ENCODE measurements at regions not wholly inside any gene's neighbourhood (a gene's known extent, or its start where the extent isn't known, plus 50 kb on each side); places are given as distances from the start of the nearest gene placed in this dataset.
"Not testable (repeated sequence)": the region's sequence is repeated elsewhere in the genome, so short reads cannot be mapped to it uniquely, and the experiment has no call there.

DNA sequence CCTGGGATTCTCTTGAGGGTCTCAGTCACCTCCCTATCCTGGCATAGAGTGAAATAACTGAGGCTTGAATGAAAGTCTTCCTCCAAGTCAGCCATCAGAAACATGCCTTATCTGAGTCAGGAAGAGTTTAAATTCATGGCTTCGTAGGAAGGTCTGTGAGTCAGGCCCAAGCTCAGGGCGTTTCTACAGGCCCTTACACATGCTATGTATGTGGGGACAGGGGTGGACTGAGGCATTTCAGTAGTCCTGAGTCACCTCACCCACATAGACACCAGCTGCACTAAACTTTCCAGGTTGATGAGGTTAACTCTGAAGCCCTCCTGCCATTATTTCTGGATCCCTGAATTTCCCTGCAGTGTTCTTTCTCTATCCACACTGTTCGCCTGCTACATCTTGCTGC, 134.6 kb upstream of the RCN1 start:
- DNase-seq, result no peak

DNA sequence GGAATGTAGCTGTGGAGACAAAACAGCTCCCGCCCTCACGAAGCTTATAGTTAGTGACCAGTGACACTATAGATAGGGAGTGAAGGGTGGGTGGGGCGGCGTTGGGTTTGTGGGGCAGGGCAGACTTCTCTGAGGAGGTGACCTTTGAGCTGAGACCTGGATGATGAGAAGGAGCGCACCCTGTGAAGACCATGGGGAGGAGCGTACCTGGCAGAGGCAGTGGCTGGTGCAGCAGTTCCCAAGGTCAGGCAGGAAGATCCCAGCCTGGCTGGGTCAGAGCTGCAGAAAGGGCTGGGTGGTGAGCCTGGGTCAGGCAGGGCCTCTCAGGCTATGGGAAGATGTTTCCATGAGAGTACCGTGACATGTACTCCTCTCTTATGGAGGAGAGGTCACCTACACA, 135.0 kb upstream of the RCN1 start:
- DNase-seq, result no peak

DNA sequence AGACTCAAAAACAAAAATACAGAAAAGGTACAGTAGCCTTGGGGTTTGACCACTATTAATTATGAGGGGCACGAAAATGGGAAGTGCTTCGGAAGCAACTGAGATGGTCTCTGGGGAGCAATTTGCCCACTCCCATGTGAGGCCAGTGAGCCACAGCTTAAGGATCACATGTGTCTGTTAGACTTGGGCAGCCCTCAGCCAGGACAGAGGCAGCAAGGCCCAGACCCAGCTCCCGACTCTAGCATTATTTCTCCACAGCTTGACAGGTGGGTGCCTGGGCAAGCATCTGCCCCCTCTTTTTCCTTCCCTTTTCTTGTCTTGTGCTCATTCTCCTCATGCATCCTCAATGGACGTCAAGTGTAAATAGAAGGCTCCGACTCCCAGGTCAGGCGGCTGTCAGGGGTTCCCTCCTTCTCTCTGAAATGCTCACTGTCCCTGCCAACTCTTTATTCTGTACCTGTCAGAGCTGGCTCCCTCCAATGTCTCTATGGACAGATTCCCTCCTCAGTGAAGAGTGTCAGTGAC, 137.0 kb upstream of the RCN1 start:
- no peak for DNase-seq

DNA sequence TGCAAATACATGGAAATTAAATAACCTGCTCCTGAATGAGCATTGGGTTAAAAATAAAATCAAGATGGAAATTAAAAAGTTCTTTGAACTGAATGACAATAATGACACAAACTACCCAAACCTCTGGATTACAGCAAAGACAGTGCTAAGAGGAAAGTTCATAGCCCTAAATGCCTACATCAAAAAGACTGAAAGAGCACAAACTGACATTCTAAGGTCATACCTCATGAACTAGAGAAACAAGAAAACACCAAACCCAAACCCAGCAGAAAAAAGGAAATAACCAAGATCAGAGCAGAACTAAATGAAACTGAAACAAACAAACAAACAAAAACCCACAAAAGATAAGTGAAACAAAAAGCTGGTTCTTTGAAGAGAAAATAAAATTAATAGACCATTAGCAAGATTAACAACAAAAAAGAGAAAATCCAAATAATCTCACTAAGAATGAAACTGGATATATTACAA, 138.6 kb upstream of the PAX6 start:
- DNase-seq, result not testable (repeated sequence)

DNA sequence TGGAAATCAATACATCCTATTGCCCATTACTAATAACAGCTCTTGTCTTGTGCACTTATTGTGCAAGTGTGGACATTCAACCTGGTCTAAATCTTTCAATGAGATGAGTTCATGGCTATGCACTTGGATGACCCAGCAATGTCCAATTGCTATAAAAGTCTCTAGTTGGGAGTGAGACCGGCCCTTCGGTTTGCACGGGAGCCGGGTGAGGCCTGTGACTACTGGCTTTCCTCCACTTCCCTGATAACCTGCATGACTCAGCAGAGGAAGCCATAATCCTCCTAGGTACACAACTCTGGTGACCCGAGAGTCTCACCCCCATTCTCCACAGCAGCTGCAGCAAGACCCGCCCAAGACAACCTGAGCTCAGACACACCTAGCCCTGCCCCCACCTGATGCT, 135.9 kb upstream of the PAX6 start:
- no peak for DNase-seq

DNA sequence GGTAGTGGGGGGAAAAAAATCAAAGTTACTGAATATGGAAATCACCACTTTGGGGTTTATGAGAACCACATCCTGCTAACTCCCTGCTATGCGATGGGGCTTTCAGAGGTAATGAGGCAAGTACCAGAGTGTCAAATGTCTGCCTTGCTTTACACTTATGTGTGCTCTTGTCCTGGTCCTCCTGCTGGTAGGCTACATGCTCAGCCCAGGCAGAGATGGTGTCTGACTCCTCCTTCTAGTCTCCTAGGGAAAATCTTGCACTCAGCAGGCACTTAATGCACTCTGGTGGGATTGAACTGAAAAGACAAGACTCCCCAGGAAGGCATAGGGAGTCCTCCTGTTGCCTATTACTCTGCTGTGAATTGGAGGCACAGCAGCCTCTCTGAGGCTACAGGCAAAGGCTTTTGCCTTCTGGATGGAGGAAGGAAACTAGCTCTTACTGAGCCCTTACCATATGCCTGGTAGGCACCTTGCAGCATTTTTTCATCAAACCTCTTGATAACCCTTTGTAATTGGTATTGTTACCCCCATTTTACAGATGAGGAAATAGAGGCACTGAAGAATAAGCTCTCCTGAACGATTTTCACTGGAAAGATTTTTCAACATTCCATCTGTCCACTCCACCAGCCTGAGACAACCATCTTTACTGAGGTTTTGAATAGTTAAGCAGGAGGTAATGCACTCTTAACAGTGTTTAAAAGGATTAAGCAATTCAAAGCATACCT, 132.1 kb upstream of the PAX6 start:
- no peak for DNase-seq

DNA sequence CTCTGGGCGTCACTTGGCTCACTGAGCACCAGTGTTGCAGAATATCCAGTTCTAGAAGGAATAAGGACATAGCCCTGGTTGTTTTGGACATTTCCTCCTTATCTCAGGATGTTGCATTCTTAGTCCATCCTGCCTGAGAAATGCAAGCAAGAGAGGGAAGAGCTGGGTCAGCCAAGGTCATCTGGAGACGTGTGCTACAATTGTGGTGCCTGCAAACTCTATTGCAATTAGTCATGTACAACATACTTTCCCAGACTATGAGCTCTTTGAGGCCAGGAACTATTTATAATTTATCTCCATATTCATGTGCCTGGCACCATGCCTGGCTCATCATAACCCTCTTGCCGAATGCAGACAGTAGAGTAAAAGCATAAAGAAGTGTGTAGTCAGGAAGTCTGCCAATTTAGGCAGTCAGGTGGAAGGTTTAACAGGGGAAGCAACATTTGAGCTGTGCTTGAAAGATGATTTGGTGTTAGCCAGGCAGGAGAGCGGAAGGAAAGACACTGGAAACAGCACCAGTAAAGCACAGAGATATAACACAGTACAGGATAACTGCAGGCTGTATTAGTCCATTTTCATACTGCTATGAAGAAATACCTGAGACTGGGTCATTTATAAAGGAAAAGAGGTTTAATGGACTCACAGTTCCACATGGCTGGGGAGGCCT, 129.4 kb upstream of the PAX6 start:
- DNase-seq, result no peak

DNA sequence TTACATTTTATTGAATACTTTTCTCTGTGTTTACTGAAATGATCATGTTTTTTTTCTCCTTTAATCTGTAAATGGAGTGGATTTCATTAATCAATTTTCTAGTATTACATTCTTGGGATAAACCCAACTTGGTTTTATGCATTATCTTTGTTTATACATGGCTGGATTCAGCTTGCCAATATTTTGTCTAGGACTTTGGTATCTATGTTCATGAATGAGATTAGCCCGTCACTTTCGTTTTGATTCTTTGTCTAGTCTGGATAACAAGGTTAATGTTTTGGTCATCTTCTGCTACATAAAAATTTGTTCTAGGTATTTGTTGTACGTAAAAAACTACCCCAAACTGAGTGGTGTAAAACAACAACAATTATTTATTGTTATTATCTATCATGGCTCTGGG, 127.9 kb upstream of the PAX6 start:
- DNase-seq, result no peak

DNA sequence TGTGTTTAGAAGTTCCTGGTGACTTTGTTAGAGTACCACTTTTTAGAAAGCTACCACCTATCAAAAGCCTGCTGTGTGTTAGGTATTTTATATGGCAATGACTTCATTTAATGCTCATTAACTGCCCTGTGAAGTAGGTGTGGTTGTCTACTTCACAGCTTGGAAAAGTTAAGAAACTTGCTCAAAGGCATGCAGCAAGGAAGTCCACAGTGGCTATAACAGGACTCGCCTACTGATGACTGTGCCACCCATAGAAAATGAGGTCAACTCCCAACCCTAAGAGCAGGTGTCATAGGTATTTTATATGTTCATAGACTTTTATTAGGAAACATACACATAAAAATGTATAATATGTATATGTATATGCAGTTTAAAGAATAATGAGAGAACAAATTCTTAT, 125.2 kb upstream of the PAX6 start:
- DNase-seq, result no peak

DNA sequence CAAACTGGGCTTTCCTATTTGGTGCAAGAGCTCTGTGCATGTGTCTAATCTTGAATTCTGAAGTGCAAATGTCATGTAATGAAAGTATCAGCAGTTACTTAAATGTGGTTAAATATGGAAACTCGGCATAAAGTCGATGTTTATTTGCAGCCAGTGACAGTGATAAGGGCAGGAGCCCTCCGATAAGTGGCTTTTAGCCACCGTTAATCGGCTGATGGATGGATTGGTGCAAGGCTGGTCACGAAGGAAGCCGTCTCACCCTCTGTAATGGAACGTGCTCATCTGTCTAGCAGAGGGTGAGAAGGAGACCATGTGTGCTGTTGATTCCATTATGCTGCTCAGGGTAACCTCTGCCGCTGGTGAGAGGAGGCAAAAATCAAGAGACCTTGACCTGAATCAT, 121.8 kb upstream of the PAX6 start:
- DNase-seq, result no peak

DNA sequence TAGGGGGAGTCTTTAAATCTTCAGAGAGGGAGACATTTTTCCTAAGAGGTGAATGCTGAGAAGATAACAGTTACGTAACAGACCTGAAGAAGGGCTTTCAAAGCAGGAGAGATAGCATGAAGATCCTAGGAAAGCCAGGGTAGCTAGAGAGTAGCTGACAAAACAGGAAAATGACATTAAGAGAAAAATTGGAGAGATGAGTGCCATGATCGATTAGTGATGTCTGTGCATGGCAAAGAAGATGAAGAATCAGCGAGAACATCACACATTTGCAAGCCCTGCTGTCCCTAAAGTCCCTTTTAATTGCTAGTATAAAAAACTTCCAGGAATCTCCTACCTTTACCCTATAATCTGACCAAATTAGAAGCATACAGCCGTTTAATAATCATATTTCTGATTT, 116.9 kb upstream of the PAX6 start:
- no peak for DNase-seq

DNA sequence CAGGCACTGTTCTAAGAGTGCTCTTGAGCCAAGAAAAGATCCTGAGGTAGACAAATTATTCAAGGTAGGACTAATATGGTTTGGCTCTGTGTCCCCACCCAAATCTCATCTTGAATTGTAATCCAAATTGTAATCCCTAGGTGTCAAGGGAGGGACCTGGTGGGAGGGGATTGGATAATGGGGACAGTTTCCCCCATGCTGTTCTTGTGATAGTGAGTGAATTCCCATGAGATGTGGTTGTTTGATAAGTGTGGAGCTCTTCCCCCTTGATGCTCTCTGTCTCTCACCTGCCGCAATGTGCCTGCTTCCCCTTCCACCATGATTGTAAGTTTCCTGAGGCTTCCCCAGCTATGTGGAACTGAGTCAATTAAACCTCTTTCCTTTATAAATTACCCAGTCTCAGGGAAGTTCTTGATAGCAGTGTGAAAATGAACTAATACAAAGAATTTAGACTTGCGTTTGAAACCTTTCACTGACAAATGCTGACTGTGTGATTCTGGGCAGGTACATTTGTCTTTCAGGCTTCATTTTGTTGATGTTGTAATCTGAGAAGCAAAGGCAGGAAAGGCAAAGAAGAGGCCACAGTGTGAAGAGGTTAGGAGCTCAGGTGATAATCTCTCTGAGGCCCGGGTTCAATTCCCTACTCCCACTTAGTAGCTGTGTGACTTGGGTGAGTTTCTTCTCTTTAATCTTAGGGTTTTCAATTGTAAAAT, 115.8 kb upstream of the PAX6 start:
- DNase-seq, result no peak

DNA sequence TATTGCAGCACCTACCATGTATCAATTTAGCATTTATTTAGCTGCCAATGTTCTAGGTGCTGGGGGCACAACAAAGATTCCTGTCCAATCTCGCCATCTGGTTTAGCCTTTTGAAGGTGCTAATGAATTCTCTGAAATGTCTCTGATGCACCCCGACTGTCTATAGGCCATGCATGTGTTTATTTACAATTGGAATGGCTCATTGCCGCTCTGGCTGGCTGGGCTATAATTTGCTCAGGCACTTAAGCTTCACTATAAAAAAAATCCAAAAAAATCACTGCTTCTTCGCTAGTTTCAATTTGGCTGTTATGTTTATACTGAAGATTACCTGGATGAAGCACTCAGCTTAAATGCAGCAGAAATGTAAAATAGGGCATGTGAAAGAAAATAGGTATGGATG, 115.0 kb upstream of the PAX6 start:
- no peak for DNase-seq

DNA sequence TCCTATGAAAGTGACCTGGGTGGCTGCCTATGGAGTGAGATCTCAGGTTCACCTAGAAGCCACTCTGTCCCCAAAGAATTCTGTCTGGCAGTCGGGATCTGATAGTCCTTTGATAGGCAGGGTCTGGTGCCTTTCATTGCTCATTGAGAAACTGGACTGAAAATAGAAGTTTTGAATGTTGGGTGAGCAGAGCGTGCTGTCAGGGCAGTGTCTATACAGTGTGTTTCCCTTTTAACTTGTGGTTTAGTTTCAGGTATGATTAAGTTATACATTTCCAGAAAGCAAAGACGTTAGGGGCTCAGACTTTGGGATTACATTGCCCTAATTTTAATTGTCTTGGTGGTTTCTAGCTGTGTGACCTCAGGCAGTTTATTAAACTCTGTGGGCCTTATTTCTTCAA, 111.3 kb upstream of the PAX6 start:
- DNase-seq, result no peak

DNA sequence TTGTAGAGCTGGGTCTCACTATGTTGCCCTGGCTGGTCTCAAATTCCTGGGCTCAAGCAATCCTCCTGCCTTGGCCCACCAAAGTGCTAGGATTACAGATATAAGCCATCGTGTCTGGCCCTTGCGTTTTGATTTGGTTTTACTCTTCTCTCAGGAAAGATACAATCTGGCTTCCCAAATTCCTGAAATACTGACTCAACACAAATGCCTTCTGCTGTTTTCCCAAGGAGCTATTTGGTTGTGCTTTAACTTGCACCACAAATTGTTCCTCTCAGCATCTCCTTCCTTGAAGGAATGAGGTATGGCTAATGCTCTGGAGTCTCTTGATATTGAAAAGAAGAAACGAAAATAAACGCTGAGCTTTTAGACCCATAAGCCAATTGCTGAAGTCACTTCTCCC, 110.0 kb upstream of the PAX6 start:
- no peak for DNase-seq

DNA sequence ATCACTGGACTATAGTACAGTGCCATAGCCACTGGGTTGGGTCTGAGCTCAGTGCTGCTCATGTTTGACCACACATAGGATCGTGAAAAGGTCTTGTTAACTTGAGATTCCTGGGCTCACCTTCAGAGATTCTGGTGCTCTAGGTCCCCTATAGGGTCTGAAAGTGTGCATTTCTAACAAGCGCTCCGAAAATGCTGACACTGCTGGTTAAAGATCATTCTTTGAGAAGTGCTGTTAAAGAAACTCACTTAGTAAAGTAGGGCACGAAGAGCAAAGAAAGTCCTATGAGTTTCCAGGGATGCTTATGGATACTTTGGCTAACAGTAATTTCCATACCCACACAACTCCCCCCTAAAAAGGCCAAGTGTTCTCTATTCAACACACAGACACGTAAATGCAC, 108.1 kb upstream of the PAX6 start:
- DNase-seq, result no peak

DNA sequence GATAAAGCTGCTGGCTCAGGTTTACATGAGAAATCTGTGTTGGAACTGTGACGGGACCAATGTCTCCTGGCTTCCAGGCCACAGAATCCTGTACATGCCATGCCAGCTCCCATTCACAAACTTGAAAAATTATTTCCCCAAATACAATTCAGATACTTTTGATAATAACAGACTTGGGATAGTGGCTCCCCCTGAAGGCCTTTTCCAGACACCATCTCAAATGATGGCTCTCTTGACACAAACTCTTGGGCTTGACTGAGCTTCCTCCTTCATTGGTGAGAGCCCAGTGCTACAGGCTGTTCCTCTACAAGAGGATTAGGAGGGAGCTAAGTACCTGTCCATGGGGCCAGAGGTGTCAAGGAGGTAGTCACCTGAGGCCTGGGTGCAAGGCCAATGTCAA, 104.7 kb upstream of the PAX6 start:
- DNase-seq, result no peak

DNA sequence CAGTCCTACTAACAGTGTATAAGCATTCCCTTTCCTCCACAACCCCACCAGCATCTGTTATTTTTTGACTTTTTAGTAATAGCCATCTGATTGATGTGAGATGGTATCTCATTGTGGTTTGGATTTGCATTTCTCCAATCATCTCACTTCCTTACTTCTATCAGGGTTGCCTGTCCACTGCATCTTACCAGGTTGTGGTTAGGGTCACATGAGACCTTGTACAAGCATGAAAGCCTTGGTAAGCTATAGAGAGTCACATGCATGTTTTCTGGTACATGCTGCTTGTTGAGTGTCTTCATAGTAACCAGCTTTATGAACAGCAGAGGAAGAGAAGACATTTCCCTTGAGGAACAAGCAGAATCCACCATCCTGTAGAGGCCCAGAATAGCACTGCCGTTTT, 102.9 kb upstream of the PAX6 start:
- DNase-seq, result no peak

DNA sequence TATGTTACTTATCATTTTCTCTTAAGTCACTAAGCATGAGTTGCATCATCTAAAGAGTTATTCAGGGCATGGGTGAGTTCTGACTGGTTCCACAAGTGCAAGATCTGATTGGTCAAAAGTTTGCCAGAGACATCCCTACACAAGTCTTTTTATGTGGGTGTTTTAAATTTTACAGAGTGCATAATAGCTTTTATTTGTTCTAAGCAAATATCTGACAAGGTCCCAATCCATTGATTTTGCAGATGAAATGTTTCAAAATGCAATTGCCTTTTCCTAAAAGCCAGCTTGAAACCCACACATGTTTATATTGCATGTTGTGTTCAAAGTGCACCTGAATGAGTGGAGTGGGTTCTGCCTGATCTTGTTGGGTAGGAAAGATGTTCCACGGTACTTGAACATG, 101.7 kb upstream of the PAX6 start:
- no peak for DNase-seq

DNA sequence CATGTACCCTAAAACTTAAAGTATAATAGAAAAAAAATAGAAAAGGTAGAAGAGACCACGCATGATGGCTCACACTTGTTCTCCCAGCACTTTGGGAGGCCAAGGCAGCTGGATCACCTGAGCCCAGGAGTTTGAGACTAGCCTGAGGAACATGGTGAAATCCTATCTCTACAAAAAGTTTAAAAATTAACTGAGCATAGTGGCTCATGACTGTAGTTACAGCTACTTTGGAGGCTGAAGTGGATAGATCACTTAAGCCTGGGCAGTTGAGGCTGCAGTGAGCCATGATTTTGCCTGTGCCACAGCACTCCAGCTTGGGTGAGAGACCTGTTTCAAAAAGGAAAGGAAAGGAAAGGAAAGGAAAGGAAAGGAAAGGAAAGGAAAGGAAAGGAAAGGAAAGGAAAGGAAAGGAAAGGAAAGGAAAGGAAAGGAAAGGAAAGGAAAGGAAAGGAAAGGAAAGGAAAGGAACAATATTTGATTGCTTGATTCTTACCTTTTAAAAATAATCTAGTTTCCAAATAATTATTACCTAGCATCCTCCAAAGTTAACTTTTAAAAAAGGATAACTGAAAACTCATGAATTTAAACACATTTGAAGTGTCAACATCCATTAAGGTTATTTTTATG, 99.9 kb upstream of the PAX6 start:
- DNase-seq, result no peak

DNA sequence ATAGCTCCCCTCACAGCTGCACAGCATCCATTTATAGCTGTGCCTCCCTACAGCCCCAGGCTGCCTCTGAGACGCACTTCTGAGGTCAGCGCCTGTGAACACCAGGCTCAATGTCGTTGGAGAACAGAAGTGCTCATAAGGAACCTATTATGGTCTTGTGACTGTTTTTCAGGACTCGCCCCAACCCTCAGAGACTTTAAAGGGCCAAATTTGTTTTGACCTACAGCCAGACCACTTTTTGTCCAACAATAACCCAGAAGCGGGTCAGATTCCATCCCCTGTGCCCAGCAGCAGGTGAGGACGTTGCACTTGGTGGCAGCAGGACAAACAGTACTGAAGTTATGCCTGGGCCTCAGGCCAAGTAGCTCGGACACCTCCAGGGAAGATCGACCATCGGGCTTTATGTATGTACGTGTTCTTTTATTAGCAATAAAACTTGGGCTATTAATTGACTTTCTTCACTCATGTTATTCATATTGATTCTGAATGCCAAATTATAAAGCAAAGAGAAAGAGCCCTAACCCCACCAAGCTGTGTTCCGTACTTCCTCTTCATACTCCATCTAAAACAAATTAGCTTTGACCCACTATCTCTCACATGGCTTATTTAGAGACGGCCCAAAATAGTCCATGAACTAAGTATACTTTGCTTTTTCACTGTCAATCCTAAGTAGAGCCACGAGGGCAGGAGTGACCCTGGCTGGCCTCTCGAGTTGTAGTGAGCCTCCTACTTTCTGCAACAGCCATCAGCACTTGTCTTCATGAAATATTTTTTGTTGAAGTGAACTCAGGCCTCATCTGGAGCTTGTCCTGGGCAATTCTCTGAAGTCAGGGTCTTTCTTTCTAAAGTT, 92.3 kb upstream of the PAX6 start:
- DNase-seq, result no peak

DNA sequence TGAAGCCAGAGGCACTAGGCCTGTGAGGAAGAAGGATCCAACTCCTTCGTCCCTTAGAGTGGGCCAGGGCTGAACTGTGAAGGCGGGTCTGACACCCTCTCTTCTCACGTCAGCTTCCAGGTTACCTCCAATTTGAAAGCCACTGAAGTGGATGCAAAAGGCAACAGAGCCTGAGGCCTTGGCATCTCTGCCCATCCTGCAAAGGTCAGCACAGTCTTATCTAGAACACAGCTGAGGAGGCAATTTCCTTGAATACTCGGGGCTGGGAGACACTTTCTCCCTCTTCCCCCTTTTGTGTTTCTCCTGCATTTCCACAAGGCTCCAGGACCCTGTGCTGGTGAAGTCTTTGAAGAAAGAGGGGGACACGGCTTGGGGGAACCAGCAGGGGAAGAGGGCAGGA, 91.6 kb upstream of the PAX6 start:
- DNase-seq, result no peak

DNA sequence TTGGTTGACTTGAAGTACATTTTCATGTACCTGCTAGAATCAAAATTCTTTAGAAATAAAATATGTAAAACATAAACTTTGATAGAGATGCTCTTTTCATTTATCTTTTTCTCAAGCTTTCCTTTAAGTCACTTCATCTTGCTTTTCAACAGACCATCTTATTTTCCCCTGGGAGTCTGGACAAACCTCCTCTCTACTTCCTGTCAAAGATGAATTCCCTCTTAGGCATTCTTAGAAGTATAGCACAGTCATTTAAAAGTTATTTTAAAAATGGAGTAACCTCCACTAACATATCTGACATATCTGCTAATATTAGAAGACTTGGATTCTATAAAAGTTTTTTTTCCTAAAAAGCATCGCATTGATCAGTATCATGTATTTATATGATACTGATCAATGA, 84.8 kb upstream of the PAX6 start:
- no peak for DNase-seq

All from 8988T (cell line).